ENCODE measurements at regions not wholly inside any gene's neighbourhood (a gene's known extent, or its start where the extent isn't known, plus 50 kb on each side); places are given as distances from the start of the nearest gene placed in this dataset.

DNA sequence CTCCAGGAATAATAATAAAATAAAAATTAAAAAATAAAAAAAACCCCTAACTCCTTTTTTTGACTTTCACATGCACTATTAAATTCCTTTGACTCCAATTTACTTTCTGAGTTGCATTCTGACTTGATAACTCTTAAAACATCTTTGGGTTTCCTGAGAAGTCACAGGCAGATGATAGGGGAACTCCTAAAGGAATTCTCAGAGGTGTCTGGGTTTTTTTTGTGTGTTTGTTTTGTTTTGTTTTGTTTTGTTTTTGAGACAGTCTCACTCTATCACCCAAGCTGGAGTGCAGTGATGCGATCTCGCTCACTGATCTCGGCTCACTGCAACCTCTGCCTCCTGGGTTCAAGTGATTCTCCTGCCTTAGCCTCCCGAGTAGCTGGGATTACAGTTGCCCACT lies 52.7 kb upstream of the APBB1IP start:
- Histone ChIP-seq H4K20me1 (ENCODE audit: insufficient read depth, low read length) (no peaks in the 10 kb centered on the region), H3K9ac (ENCODE audit: insufficient read depth, low read length, poor library complexity, severe bottlenecking) (no peak overlapping the region), H3K4me3 (replicated peaks in 1 of 3; ENCODE audit: low read depth in 2 of 3, low read length in 3 of 3) (no peak overlapping the region), H3K4me2 (replicated peaks; ENCODE audit: extremely low read depth, low read length, poor library complexity, severe bottlenecking) (no peak overlapping the region), H3K36me3 (replicated peaks in 1 of 2; ENCODE audit: control insufficient read depth in 1 of 2, insufficient read depth in 2 of 2, low read length in 2 of 2) (no peaks in the 10 kb centered on the region), H3K79me2 (ENCODE audit: insufficient read depth, low read length) (no peaks in the 10 kb centered on the region), H3K4me1 (ENCODE audit: control insufficient read depth in 1 of 2, insufficient read depth in 2 of 2, low read length in 2 of 2) (peaks cover 23 to 28% of the 10 kb centered on the region in 2 donors), H3K27ac (ENCODE audit: low read depth in 1 of 2, low read length in 2 of 2) (no peak overlapping the region), H3K9me3 (replicated peaks in 1 of 2; ENCODE audit: control insufficient read depth in 1 of 2, insufficient read depth in 1 of 2, low read length in 2 of 2) (no peaks in the 10 kb centered on the region), H3K27me3 (ENCODE audit: control insufficient read depth in 2 of 2, insufficient read depth in 2 of 2, low read length in 2 of 2) (no peaks in the 10 kb centered on the region), H2AFZ (ENCODE audit: insufficient read depth, low read depth, low read length, poor library complexity, severe bottlenecking) (no peak overlapping the region)
- no peak for TF ChIP-seq CTCF (IDR thresholded peaks at IDR 0.05)
- WGBS (ENCODE audit: insufficient coverage), result 93% methylated on average over 4 of the region's 4 CpGs
- no peaks in the 10 kb centered on the region for H3K27me3 Mint-ChIP-seq (ENCODE audit: low read depth in 3 of 3)
- peaks cover 3 to 4% of the 10 kb centered on the region in 2 donors for H3K36me3 Mint-ChIP-seq
- peaks cover 41% of the 10 kb centered on the region for H3K4me1 Mint-ChIP-seq
- DNase-seq, result no peak
- peaks cover 0 to 6% (median 0%) of the 10 kb centered on the region in 7 donors for H3K9me3 Mint-ChIP-seq
- no peak overlapping the region for H3K4me3 Mint-ChIP-seq
- intact Hi-C loops (cut with micrococcal nuclease), result loop anchor here (10.0 kb wide), 1 partner anchor 49 kb away; the partner anchor contains the start of gene APBB1IP (in 2 of the 2)
- H3K27ac Mint-ChIP-seq, result no peak overlapping the region

- peak overlapping the region in 1 of 2 donors; percentile 30 for H3K4me3 Mint-ChIP-seq
- H3K4me3 ChIP-seq (replicated peaks in 1 of 3; ENCODE audit: low read depth in 2 of 3, low read length in 3 of 3), result peak overlapping the region in 1 of 3 experiments; percentile 17
- TF ChIP-seq CTCF (IDR thresholded peaks at IDR 0.05), result no peak
- no peaks in the 10 kb centered on the region for H3K79me2 ChIP-seq (ENCODE audit: insufficient read depth, low read length)
- H3K27me3 ChIP-seq (ENCODE audit: control insufficient read depth in 2 of 2, insufficient read depth in 2 of 2, low read length in 2 of 2), result no peaks in the 10 kb centered on the region
- H3K36me3 Mint-ChIP-seq, result peaks cover 3 to 4% of the 10 kb centered on the region in 2 donors
- H3K9me3 Mint-ChIP-seq, result peaks cover 0 to 6% (median 0%) of the 10 kb centered on the region in 7 donors
- H3K4me2 ChIP-seq (replicated peaks; ENCODE audit: extremely low read depth, low read length, poor library complexity, severe bottlenecking), result peak overlapping the region; percentile 37
- no peaks in the 10 kb centered on the region for H3K9me3 ChIP-seq (replicated peaks in 1 of 2; ENCODE audit: control insufficient read depth in 1 of 2, insufficient read depth in 1 of 2, low read length in 2 of 2)
- no peaks in the 10 kb centered on the region for H4K20me1 ChIP-seq (ENCODE audit: insufficient read depth, low read length)
- H3K4me1 Mint-ChIP-seq, result peaks cover 33% of the 10 kb centered on the region
- 0% methylated on average over 2 of the region's 4 CpGs for WGBS (ENCODE audit: insufficient coverage)
- no peaks in the 10 kb centered on the region for H3K36me3 ChIP-seq (replicated peaks in 1 of 2; ENCODE audit: control insufficient read depth in 1 of 2, insufficient read depth in 2 of 2, low read length in 2 of 2)
- H3K27ac Mint-ChIP-seq, result peak overlapping the region in 6 of 7 donors; percentile 2 to 63 (median 34)
- H2AFZ ChIP-seq (ENCODE audit: insufficient read depth, low read depth, low read length, poor library complexity, severe bottlenecking), result no peak overlapping the region
- H3K27ac ChIP-seq (ENCODE audit: low read depth in 1 of 2, low read length in 2 of 2), result peak overlapping the region in 1 of 2 donors; percentile 39
- no peak overlapping the region for H3K9ac ChIP-seq (ENCODE audit: insufficient read depth, low read length, poor library complexity, severe bottlenecking)
- intact Hi-C loops (cut with micrococcal nuclease), result loop anchor here (10.0 kb wide), 1 partner anchor 48 kb away; the partner anchor contains the start of gene APBB1IP (in 2 of the 2)
- peaks cover 0 to 4% (median 2%) of the 10 kb centered on the region in 3 donors for H3K27me3 Mint-ChIP-seq (ENCODE audit: low read depth in 3 of 3)
- H3K4me1 ChIP-seq (ENCODE audit: control insufficient read depth in 1 of 2, insufficient read depth in 2 of 2, low read length in 2 of 2), result peaks cover 26 to 28% of the 10 kb centered on the region in 2 donors
- DNase-seq, result peak; percentile 74 to 83 (median 78)
These were observed 51.4 kb upstream of the APBB1IP start for GRCh38 chr10:26386781-26387180.

Measured in CD14-positive monocyte (primary cell).